GM21390 (cell line): ENCODE measurements at regions not wholly inside any gene's neighbourhood (a gene's known extent, or its start where the extent isn't known, plus 50 kb on each side); places are given as distances from the start of the nearest gene placed in this dataset.

Experiments used
- ATAC-seq: cut with Tn5 transposase; IDR thresholded peaks from one replicate; pipeline ENCODE4 v1.9.1; 2021; ENCODE audit not compliant: unreplicated experiment

GRCh38 chr6:9499709-9500108 is 915.2 kb downstream of the TFAP2A start:
- ATAC-seq, result no peak

GRCh38 chr6:9496837-9497236 is 918.0 kb downstream of the TFAP2A start:
- no peak for ATAC-seq

- no peak for ATAC-seq
Observed at GRCh38 chr6:9494864-9495263, 920.0 kb downstream of the TFAP2A start.

- ATAC-seq, result no peak
Observed at GRCh38 chr6:9492790-9493189, 922.1 kb downstream of the TFAP2A start.

GRCh38 chr6:9487128-9487527 is 927.7 kb downstream of the TFAP2A start:
- no peak for ATAC-seq

GRCh38 chr6:9485992-9486391 is 928.9 kb downstream of the TFAP2A start:
- no peak for ATAC-seq

- ATAC-seq, result no peak
Observed at GRCh38 chr6:9484686-9485085, 930.2 kb downstream of the TFAP2A start.

- no peak for ATAC-seq
Observed at GRCh38 chr6:9484091-9484490, 930.8 kb downstream of the TFAP2A start.

GRCh38 chr6:9482030-9482738 is 932.7 kb downstream of the TFAP2A start:
- no peak for ATAC-seq

- no peak for ATAC-seq
Observed at GRCh38 chr6:9481292-9482029, 933.4 kb downstream of the TFAP2A start.

- no peak for ATAC-seq
Observed at GRCh38 chr6:9468277-9468676, 946.6 kb downstream of the TFAP2A start.

- no peak for ATAC-seq
Observed at GRCh38 chr6:9467741-9468140, 947.1 kb downstream of the TFAP2A start.

GRCh38 chr6:9464583-9464982 is 950.3 kb downstream of the TFAP2A start:
- no peak for ATAC-seq

GRCh38 chr6:9463311-9463710 is 951.6 kb downstream of the TFAP2A start:
- ATAC-seq, result no peak

GRCh38 chr6:9461188-9461587 is 953.7 kb downstream of the TFAP2A start:
- ATAC-seq, result no peak

GRCh38 chr6:9458424-9458823 is 956.5 kb downstream of the TFAP2A start:
- no peak for ATAC-seq

GRCh38 chr6:9455864-9456658 is 958.8 kb downstream of the TFAP2A start:
- ATAC-seq, result no peak

- no peak for ATAC-seq
Observed at GRCh38 chr6:9439621-9440330, 975.1 kb downstream of the TFAP2A start.

- ATAC-seq, result no peak
Observed at GRCh38 chr6:9437836-9438235, 977.0 kb downstream of the TFAP2A start.

- no peak for ATAC-seq
Observed at GRCh38 chr6:9435281-9435680, 979.6 kb downstream of the TFAP2A start.

GRCh38 chr6:9431945-9432344 is 982.9 kb downstream of the TFAP2A start:
- no peak for ATAC-seq
